ENCODE measurements at regions not wholly inside any gene's neighbourhood (a gene's known extent, or its start where the extent isn't known, plus 50 kb on each side); places are given as distances from the start of the nearest gene placed in this dataset.

DNA sequence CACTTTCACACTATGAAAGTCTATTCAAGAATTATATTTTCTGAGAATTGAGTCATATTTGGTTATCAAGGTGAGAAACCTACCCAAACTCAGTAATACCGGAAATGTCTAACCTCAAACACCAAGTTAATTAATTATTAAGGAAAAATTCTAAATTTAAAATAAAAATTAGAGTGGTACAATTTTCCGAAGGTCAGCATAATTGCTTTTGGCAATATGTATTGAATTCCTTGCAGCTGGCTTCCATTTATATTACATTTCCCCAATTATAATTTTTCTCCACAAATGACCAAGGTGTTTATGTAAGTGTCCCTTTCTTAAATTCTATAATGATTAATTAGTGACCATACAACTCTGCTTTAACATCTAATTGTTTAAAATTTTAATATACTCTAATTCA lies 316.0 kb upstream of the IRAK1BP1 start:
- H3K9me3 ChIP-seq (ENCODE audit: control insufficient read depth, low read depth, low read length): peaks cover 17% of the 10 kb centered on the region
- no peaks in the 10 kb centered on the region for H3K27me3 ChIP-seq (ENCODE audit: control insufficient read depth, insufficient read depth, low read length)
- H3K4me3 ChIP-seq (ENCODE audit: low read length): no peak overlapping the region
- H3K4me1 ChIP-seq (ENCODE audit: control insufficient read depth, low read depth, low read length): no peaks in the 10 kb centered on the region
- no peaks in the 10 kb centered on the region for H3K36me3 ChIP-seq (ENCODE audit: control insufficient read depth, low read depth, low read length)
- H3K27ac ChIP-seq (ENCODE audit: low read length): no peak overlapping the region
- H3K9ac ChIP-seq (ENCODE audit: low read length): no peak overlapping the region

DNA sequence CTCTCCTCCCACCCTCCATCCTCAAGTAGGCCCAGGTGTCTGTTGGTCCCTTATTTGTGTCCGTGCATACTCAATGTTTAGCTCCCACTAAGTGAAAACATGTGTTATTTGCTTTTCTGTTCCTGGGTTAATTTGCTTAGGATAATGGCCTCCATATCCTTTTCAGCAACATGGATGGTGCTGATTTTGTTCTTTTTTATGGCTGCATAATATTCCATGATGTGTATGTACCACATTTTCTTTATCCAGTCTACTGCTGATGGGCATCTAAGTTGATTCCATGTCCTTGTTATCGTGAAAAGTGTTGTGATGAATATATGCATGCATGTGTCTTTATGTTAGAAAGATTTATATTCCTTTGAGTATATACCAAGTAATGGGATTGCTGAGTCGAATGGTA lies 314.9 kb upstream of the IRAK1BP1 start:
- H3K27me3 ChIP-seq (ENCODE audit: control insufficient read depth, insufficient read depth, low read length): no peaks in the 10 kb centered on the region
- no peaks in the 10 kb centered on the region for H3K4me1 ChIP-seq (ENCODE audit: control insufficient read depth, low read depth, low read length)

GRCh38 chr6:78554341-78554740 lies 313.0 kb upstream of the IRAK1BP1 start:
- Histone ChIP-seq H3K36me3 (ENCODE audit: control insufficient read depth, low read depth, low read length) (no peaks in the 10 kb centered on the region), H3K27ac (ENCODE audit: low read length) (no peak overlapping the region), H3K4me3 (ENCODE audit: low read length) (no peak overlapping the region), H3K9ac (ENCODE audit: low read length) (no peak overlapping the region), H3K9me3 (ENCODE audit: control insufficient read depth, low read depth, low read length) (peaks cover 24% of the 10 kb centered on the region), H3K4me1 (ENCODE audit: control insufficient read depth, low read depth, low read length) (no peaks in the 10 kb centered on the region), H3K27me3 (ENCODE audit: control insufficient read depth, insufficient read depth, low read length) (no peaks in the 10 kb centered on the region)

More for the DNA sequence above, 314.9 kb upstream of the IRAK1BP1 start:
- H3K9ac ChIP-seq (ENCODE audit: low read length): no peak overlapping the region
- H3K36me3 ChIP-seq (ENCODE audit: control insufficient read depth, low read depth, low read length): no peaks in the 10 kb centered on the region
- H3K4me3 ChIP-seq (ENCODE audit: low read length): no peak overlapping the region
- no peak overlapping the region for H3K27ac ChIP-seq (ENCODE audit: low read length)
- H3K9me3 ChIP-seq (ENCODE audit: control insufficient read depth, low read depth, low read length): peaks cover 24% of the 10 kb centered on the region

GRCh38 chr6:78559056-78559455 lies 308.3 kb upstream of the IRAK1BP1 start:
- Histone ChIP-seq H3K4me3 (ENCODE audit: low read length) (no peak overlapping the region), H3K4me1 (ENCODE audit: control insufficient read depth, low read depth, low read length) (no peaks in the 10 kb centered on the region), H3K9ac (ENCODE audit: low read length) (no peak overlapping the region), H3K36me3 (ENCODE audit: control insufficient read depth, low read depth, low read length) (no peaks in the 10 kb centered on the region), H3K27ac (ENCODE audit: low read length) (no peak overlapping the region), H3K9me3 (ENCODE audit: control insufficient read depth, low read depth, low read length) (peaks cover 20% of the 10 kb centered on the region), H3K27me3 (ENCODE audit: control insufficient read depth, insufficient read depth, low read length) (no peaks in the 10 kb centered on the region)

DNA sequence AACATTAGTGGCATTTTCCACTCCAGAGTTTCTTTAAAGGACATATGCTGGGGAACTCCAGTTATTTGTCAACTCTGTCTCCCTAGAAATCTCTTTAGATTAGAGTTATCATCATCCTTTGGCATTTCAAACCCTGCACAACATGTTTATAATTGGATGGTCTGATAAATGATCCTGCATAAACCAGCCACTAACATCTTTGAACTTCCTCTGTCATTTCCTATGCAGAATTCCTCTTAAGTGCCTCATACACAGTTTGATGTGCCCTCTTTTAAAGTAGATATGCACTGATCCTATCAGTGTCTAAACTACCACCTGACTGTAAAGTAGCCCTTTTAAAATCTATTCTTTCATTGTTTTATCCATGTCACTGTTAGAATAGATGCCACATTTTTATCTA lies 306.3 kb upstream of the IRAK1BP1 start:
- Histone ChIP-seq H3K27ac (ENCODE audit: low read length) (no peak overlapping the region), H3K27me3 (ENCODE audit: control insufficient read depth, insufficient read depth, low read length) (no peaks in the 10 kb centered on the region), H3K4me3 (ENCODE audit: low read length) (no peak overlapping the region), H3K9me3 (ENCODE audit: control insufficient read depth, low read depth, low read length) (peaks cover 10% of the 10 kb centered on the region), H3K36me3 (ENCODE audit: control insufficient read depth, low read depth, low read length) (no peaks in the 10 kb centered on the region), H3K4me1 (ENCODE audit: control insufficient read depth, low read depth, low read length) (no peaks in the 10 kb centered on the region), H3K9ac (ENCODE audit: low read length) (no peak overlapping the region)

GRCh38 chr6:78565997-78566396 lies 301.4 kb upstream of the IRAK1BP1 start:
- H3K27ac ChIP-seq (ENCODE audit: low read length): no peak overlapping the region
- H3K27me3 ChIP-seq (ENCODE audit: control insufficient read depth, insufficient read depth, low read length): no peaks in the 10 kb centered on the region
- no peaks in the 10 kb centered on the region for H3K9me3 ChIP-seq (ENCODE audit: control insufficient read depth, low read depth, low read length)
- no peak overlapping the region for H3K4me3 ChIP-seq (ENCODE audit: low read length)
- no peak overlapping the region for H3K9ac ChIP-seq (ENCODE audit: low read length)
- H3K4me1 ChIP-seq (ENCODE audit: control insufficient read depth, low read depth, low read length): no peaks in the 10 kb centered on the region
- no peaks in the 10 kb centered on the region for H3K36me3 ChIP-seq (ENCODE audit: control insufficient read depth, low read depth, low read length)

DNA sequence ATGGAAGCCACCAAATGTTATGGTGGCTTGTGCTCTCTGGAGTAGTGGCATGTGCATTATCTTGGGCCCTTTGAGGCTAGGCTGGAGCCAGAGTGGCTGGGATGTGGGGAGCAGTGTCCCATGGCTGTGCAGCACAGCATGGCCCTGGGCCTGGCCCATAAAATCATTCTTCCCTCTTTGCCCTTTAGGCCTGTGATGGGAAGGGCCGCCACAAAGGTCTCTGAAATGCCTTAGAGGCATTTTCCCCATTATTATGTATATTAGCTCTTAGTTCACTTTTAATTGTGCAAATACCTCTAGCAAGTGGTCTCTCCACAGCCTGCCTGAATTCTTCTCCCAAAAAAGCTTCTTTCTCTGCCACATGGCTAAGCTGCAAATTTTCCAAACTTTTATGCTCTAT lies 297.3 kb upstream of the IRAK1BP1 start:
- no peak overlapping the region for H3K27ac ChIP-seq (ENCODE audit: low read length)

DNA sequence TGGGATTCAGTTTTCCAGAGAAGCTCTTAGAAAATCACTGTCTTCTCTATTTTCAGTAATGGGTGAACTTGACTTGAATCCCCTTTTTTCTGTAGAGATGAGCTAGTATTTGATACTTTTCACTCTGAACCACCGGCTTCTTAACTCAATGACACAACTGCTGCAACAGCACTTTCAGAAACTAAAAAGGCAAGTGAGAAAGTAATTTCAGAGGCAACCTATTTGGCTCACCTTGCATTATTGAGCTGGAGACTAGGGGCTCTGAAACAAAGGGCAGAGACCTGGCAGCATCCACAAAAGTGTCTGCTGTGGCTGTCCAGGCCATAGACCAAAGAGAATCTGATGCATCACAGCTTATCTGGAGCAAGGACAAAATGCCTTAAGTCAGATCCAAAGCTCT lies 289.8 kb upstream of the IRAK1BP1 start:
- Histone ChIP-seq H3K9me3 (ENCODE audit: control insufficient read depth, low read depth, low read length) (no peaks in the 10 kb centered on the region), H3K27me3 (ENCODE audit: control insufficient read depth, insufficient read depth, low read length) (no peaks in the 10 kb centered on the region), H3K9ac (ENCODE audit: low read length) (no peak overlapping the region), H3K27ac (ENCODE audit: low read length) (no peak overlapping the region), H3K36me3 (ENCODE audit: control insufficient read depth, low read depth, low read length) (no peaks in the 10 kb centered on the region), H3K4me3 (ENCODE audit: low read length) (no peak overlapping the region), H3K4me1 (ENCODE audit: control insufficient read depth, low read depth, low read length) (peaks cover 13% of the 10 kb centered on the region)

More for the DNA sequence above, 297.3 kb upstream of the IRAK1BP1 start:
- Histone ChIP-seq H3K9ac (ENCODE audit: low read length) (no peak overlapping the region), H3K4me1 (ENCODE audit: control insufficient read depth, low read depth, low read length) (no peaks in the 10 kb centered on the region), H3K36me3 (ENCODE audit: control insufficient read depth, low read depth, low read length) (no peaks in the 10 kb centered on the region), H3K9me3 (ENCODE audit: control insufficient read depth, low read depth, low read length) (no peaks in the 10 kb centered on the region), H3K27me3 (ENCODE audit: control insufficient read depth, insufficient read depth, low read length) (no peaks in the 10 kb centered on the region), H3K4me3 (ENCODE audit: low read length) (no peak overlapping the region)

DNA sequence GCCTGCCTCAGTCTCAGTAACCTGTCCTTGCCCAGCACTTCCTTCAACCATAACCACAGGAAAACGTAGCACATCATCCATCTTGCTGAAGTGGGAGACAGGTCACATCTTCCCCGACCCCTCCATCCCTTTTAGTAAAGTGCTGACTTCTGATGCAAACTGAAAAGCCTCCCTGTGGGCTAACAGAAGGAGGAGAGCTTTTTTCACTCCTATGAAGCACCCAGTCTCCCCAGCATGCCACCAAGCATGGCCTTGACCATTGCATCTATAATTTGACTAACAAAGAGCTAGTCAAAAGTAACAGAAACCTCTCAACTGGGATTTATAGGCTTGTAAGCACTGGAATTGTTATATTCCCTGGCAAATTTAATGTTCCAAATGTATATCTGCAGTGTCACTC lies 288.9 kb upstream of the IRAK1BP1 start:
- Histone ChIP-seq H3K27me3 (ENCODE audit: control insufficient read depth, insufficient read depth, low read length) (no peaks in the 10 kb centered on the region), H3K27ac (ENCODE audit: low read length) (no peak overlapping the region), H3K9me3 (ENCODE audit: control insufficient read depth, low read depth, low read length) (no peaks in the 10 kb centered on the region), H3K9ac (ENCODE audit: low read length) (no peak overlapping the region), H3K4me3 (ENCODE audit: low read length) (no peak overlapping the region), H3K36me3 (ENCODE audit: control insufficient read depth, low read depth, low read length) (no peaks in the 10 kb centered on the region), H3K4me1 (ENCODE audit: control insufficient read depth, low read depth, low read length) (peaks cover 13% of the 10 kb centered on the region)

DNA sequence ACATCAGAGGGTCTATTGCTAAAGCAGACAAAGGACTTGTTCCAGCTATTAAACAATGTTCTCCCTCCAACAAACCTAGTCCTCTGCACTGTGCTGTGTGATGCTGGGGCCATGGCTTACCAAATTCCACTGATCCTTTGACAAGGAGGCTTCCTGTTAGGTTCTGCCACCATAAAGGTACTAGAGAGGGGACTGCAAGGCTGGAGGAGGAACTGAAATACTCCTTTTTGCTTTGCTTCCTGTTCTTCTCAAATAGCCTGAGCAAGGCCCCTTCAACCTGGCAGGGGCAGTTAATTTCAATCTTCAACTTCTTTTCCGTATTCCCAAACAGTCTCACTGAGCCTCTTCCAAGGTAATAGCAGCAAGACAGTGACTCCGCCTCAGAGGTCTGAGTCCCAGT lies 286.4 kb upstream of the IRAK1BP1 start:
- Histone ChIP-seq H3K9me3 (ENCODE audit: control insufficient read depth, low read depth, low read length) (no peaks in the 10 kb centered on the region), H3K4me1 (ENCODE audit: control insufficient read depth, low read depth, low read length) (peaks cover 13% of the 10 kb centered on the region), H3K36me3 (ENCODE audit: control insufficient read depth, low read depth, low read length) (no peaks in the 10 kb centered on the region), H3K9ac (ENCODE audit: low read length) (no peak overlapping the region), H3K27ac (ENCODE audit: low read length) (no peak overlapping the region), H3K27me3 (ENCODE audit: control insufficient read depth, insufficient read depth, low read length) (no peaks in the 10 kb centered on the region), H3K4me3 (ENCODE audit: low read length) (no peak overlapping the region)

DNA sequence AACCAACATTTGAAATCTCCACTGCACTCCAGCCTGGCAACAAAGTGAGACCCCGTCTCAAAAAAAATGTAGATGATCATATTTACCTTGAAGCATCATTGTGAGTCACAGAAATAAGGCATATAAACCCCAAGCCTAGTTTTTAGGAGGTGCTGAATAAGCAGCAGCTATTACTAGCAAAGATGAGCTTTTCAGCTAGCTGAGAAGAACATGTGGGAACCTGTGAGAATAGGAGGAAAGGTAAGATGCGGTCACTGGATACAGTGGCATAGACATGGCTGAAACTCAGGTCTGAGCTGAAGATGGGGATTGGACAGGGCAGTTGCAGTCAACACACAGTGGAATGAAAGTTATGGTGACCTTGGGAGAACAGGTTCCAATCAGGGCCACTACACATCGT lies 284.3 kb upstream of the IRAK1BP1 start:
- Histone ChIP-seq H3K4me3 (ENCODE audit: low read length) (no peak overlapping the region), H3K36me3 (ENCODE audit: control insufficient read depth, low read depth, low read length) (no peaks in the 10 kb centered on the region), H3K4me1 (ENCODE audit: control insufficient read depth, low read depth, low read length) (peaks cover 13% of the 10 kb centered on the region), H3K27me3 (ENCODE audit: control insufficient read depth, insufficient read depth, low read length) (no peaks in the 10 kb centered on the region), H3K27ac (ENCODE audit: low read length) (no peak overlapping the region), H3K9me3 (ENCODE audit: control insufficient read depth, low read depth, low read length) (no peaks in the 10 kb centered on the region), H3K9ac (ENCODE audit: low read length) (no peak overlapping the region)

GRCh38 chr6:78589436-78589835 lies 277.9 kb upstream of the IRAK1BP1 start:
- H3K27ac ChIP-seq (ENCODE audit: low read length): no peak overlapping the region
- no peaks in the 10 kb centered on the region for H3K4me1 ChIP-seq (ENCODE audit: control insufficient read depth, low read depth, low read length)
- no peaks in the 10 kb centered on the region for H3K36me3 ChIP-seq (ENCODE audit: control insufficient read depth, low read depth, low read length)
- no peaks in the 10 kb centered on the region for H3K27me3 ChIP-seq (ENCODE audit: control insufficient read depth, insufficient read depth, low read length)
- no peak overlapping the region for H3K4me3 ChIP-seq (ENCODE audit: low read length)
- H3K9me3 ChIP-seq (ENCODE audit: control insufficient read depth, low read depth, low read length): no peaks in the 10 kb centered on the region
- H3K9ac ChIP-seq (ENCODE audit: low read length): no peak overlapping the region
